ACC112 (cell line): ENCODE measurements at regions not wholly inside any gene's neighbourhood (a gene's known extent, or its start where the extent isn't known, plus 50 kb on each side); places are given as distances from the start of the nearest gene placed in this dataset.

Experiments used
- H2AFZ ChIP-seq: fragments of 200-600 bp; sonication (generic); one replicate; pipeline ENCODE4 v1.6.0; 2017; ENCODE audit warnings: antibody characterized with exemption, low read length; ENCODE audit not compliant: unreplicated experiment
- H3K27ac ChIP-seq: fragments of 200-600 bp; sonication (generic); 2 replicates; pipeline ENCODE4 v1.5.1; 2014; ENCODE audit warnings: low read depth, mild to moderate bottlenecking, antibody characterized with exemption, low read length, moderate library complexity
- H3K27me3 ChIP-seq: fragments of 200-600 bp; sonication (generic); 2 replicates; pipeline ENCODE4 v1.6.1; 2014; ENCODE audit warnings: mild to moderate bottlenecking, antibody characterized with exemption, low read length, moderate library complexity, mixed read lengths; ENCODE audit not compliant: insufficient read depth
- H3K36me3 ChIP-seq: fragments of 200-600 bp; sonication (generic); 2 replicates; pipeline ENCODE4 v1.6.1; 2016; ENCODE audit warnings: mild to moderate bottlenecking, antibody characterized with exemption, low read length, moderate library complexity, mixed read lengths; ENCODE audit not compliant: insufficient read depth
- H3K4me1 ChIP-seq: fragments of 200-600 bp; sonication (generic); one replicate; pipeline ENCODE4 v1.6.1; 2016; ENCODE audit warnings: low read length, mixed read lengths; ENCODE audit not compliant: insufficient read depth, unreplicated experiment, control insufficient read depth
- H3K4me3 ChIP-seq: fragments of 200-600 bp; sonication (generic); 2 replicates; pipeline ENCODE4 v1.5.1; 2014; ENCODE audit warnings: mild to moderate bottlenecking, low read depth, low read length
- H3K79me2 ChIP-seq: fragments of 200-600 bp; sonication (generic); one replicate; pipeline ENCODE4 v1.6.0; 2016; ENCODE audit warnings: low read length; ENCODE audit not compliant: control insufficient read depth, unreplicated experiment, insufficient read depth

DNA sequence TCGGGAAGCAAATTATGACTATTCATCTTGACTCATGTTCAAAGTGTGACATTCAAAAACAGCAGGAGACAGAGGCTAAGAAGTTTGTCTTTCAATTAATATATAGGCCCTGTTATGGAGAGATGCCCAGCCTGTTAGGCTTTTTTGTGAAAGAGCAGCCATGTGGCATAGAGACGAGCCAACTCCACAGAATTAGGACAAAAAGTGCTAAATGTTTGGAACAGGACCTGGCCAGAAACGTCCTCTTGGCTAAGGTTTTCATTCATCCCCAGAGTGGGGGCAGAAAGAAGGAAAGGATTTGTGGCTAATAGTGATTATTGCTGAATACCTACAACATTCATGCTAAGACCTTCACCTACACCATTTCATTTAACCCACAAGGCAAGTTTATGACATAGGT, 324.7 kb upstream of the NPVF start:
- H3K36me3 ChIP-seq = no peaks in the 10 kb centered on the region
- H3K27ac ChIP-seq = no peak overlapping the region
- H3K79me2 ChIP-seq = no peaks in the 10 kb centered on the region
- no peaks in the 10 kb centered on the region for H3K4me1 ChIP-seq
- H3K27me3 ChIP-seq = no peaks in the 10 kb centered on the region
- no peak overlapping the region for H3K4me3 ChIP-seq
- no peak overlapping the region for H2AFZ ChIP-seq

DNA sequence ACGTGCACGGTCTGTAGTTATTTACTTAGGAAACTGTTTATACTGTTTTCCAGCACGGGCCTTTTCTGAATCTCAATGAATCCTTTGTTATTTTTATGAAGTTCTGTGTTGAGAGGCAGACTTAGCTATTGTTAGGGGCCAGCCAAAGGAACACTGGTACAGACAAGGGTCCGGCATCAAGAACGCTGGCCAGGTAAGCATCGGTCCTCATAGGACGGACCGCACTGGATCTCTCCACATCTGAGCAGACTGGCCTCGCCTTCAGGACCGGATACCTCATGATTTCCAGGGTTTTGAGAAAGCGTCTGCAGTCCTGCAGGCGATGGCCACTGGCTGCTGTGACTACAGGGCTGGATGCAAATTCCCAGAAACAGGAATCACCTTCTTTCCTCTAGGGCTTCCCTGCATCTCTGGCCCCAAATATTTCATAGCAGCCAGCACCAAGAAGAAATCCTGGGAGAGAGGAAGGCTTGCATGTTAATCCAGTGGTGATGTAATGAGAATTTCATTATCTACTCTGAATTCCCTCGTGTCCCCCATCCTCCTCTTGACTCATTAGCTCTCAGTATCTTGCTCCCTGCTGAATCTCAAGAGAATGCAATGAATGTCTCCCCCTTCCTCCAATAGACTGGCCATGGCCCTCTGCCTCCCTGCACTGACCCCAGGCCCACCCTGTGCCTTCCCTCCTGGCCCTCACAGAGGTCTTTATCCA, 325.4 kb upstream of the NPVF start:
- Histone ChIP-seq H3K27ac (no peak overlapping the region), H3K79me2 (no peaks in the 10 kb centered on the region), H3K4me1 (no peaks in the 10 kb centered on the region), H3K27me3 (no peaks in the 10 kb centered on the region), H3K4me3 (no peak overlapping the region), H2AFZ (no peak overlapping the region), H3K36me3 (no peaks in the 10 kb centered on the region)

DNA sequence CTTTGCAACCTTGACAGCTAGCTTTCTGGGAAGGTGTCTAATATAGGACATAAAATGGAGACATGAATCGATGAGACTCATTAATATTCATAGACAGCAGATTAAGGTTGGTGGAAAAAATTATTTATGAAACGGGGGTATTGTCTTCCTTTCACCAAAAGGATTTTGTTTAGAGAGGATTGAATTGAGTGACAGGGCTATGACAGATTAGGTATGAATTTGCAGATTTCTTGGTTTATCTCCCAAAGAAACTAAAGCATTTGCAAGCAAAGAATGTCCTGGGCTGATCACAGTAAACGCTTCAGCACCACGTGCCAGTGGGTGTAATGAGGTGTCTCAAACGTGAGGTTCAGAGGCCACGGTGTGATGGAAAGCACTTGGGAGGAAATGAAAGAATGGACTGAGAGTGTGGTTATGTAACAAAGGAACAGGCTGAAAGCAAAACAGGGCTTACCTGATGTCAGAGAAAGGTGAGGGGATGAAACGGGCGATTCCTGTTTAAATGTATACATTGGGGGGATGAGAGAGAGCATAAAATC, 329.2 kb upstream of the NPVF start:
- Histone ChIP-seq H3K27ac (no peak overlapping the region), H3K27me3 (peaks cover 16% of the 10 kb centered on the region; the same call in 1 of the 2 replicates), H3K4me3 (no peak overlapping the region), H3K4me1 (no peaks in the 10 kb centered on the region), H2AFZ (no peak overlapping the region), H3K36me3 (no peaks in the 10 kb centered on the region), H3K79me2 (no peaks in the 10 kb centered on the region)

DNA sequence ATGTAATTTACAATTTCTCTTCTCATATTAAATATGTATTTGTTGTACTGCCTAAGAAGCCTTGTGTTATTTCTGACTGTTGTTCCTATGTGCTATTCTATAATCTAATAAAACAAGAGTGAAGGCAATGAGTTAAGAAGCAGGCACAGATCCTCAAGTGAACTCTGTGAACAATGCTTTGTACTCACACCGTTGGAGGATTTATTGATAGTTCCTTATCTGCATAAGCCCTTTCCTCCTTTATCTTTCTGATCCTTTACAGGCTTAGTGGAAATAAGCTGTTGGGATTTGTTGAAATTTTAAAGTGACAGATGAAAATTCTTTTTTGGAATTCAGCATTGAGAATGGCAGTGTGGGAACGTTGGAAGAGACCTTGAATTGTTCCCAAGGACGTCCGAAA, 329.6 kb upstream of the NPVF start:
- Histone ChIP-seq H2AFZ (no peak overlapping the region), H3K79me2 (no peaks in the 10 kb centered on the region), H3K27ac (no peak overlapping the region), H3K27me3 (peaks cover 16% of the 10 kb centered on the region; the same call in 1 of the 2 replicates), H3K4me3 (no peak overlapping the region), H3K36me3 (no peaks in the 10 kb centered on the region), H3K4me1 (no peaks in the 10 kb centered on the region)

DNA sequence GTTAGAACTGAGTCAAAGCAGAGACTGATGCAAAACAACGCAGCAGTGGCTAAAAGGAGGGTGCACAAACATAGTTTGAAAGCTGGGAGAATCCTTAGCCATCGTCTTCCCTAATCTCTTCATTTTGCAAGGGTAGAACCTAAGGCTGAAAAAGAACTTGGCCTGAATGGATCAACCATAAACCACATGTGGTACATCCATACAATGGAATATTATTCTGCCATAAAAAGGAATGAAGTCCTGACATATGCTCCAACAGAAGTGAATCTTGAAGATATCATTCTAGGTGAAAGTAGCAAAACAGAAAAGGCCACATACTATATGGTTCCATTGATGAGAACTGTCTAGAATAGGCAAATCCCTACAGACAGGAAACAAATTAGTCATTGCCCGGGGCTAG, 330.3 kb upstream of the NPVF start:
- Histone ChIP-seq H2AFZ (no peak overlapping the region), H3K36me3 (no peaks in the 10 kb centered on the region), H3K4me3 (no peak overlapping the region), H3K27ac (no peak overlapping the region), H3K4me1 (no peaks in the 10 kb centered on the region), H3K79me2 (no peaks in the 10 kb centered on the region), H3K27me3 (peaks cover 16% of the 10 kb centered on the region; the same call in 1 of the 2 replicates)

DNA sequence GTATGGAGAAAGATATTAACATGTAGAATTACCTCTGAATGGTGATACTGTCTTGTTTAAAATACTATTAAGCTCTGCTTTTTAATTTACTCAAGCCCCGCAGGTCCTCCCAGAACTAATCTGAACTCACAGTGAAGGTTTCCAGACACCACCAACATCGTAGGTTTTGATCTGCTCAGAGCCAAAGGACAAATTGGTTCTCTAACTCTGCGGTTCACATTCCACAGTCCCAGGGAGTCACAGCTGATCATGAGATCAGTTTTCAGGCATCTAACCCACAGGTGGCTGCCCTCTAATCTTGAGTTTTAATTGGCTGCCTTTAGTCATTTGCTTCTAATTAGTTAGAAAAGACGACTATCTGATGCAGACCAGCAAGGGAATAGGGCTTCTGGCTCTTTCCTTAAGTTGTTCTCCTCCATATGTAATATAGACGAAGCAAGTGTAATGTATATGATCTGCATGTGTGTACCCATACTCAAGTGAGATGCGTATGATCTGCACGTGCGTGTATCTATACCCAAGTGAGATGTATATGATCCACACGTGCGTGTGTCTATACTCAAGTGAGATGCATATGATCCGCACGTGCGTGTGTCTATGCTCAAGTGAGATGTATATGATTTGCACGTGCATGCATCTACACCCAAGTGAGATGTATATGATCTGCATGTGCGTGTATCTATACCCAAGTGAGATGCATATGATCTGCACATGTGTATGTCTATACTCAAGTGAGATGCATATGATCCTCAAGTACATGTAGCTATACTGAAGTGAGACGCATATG, 331.5 kb upstream of the NPVF start:
- H3K4me1 ChIP-seq = no peaks in the 10 kb centered on the region
- no peak overlapping the region for H3K27ac ChIP-seq
- H3K27me3 ChIP-seq = peaks cover 16% of the 10 kb centered on the region; the same call in 1 of the 2 replicates
- H3K36me3 ChIP-seq = no peaks in the 10 kb centered on the region
- H3K79me2 ChIP-seq = no peaks in the 10 kb centered on the region
- H2AFZ ChIP-seq = no peak overlapping the region
- no peak overlapping the region for H3K4me3 ChIP-seq

DNA sequence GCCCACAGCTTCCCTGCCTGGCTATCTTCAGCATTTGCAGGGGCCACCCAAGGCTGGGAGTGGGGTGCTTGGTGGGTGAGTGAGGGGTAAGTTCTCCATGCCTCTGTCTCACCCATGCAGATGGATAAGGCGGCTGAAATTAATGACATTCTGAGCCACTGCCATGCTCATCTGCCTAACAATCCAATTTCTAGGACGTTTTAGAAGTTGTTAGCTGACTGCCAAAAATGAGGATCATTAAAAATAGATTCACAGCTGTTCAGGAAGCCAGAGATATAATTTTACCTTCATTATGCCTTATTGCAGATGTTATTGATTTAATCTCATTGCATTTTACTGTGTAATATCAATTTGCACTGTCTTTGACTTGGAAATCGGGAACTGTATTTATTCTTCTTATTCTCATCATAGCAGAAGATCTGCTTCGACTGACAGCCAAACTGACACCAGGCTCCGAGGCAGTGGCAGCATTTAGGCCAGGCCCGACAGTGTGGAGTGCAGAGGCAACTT, 334.4 kb upstream of the NPVF start:
- peaks cover 16% of the 10 kb centered on the region; the same call in 1 of the 2 replicates for H3K27me3 ChIP-seq
- no peaks in the 10 kb centered on the region for H3K4me1 ChIP-seq
- no peaks in the 10 kb centered on the region for H3K36me3 ChIP-seq
- no peak overlapping the region for H3K4me3 ChIP-seq
- no peak overlapping the region for H3K27ac ChIP-seq
- no peaks in the 10 kb centered on the region for H3K79me2 ChIP-seq
- no peak overlapping the region for H2AFZ ChIP-seq

DNA sequence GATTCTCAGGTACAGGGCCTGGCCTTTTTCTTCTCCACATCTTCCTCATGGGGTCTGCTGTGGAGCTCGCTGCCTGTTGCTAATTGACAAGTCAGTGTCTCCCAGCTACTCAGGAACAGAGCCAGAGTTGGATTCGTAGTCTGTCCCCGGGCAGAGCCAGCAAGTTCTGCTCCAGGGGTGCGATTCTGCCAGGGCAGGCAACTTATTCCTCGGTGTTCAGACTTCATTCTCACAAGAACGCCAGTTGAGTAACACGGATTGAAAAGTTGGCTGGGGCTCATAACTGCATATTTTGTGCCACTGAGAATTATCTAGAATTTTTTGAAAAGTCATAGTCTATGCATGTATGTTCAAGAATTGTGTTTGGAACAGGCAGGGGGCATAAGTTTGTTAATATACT, 336.7 kb upstream of the NPVF start:
- H3K4me3 ChIP-seq = no peak overlapping the region
- H3K27ac ChIP-seq = no peak overlapping the region
- no peak overlapping the region for H2AFZ ChIP-seq
- H3K79me2 ChIP-seq = no peaks in the 10 kb centered on the region
- H3K27me3 ChIP-seq = peaks cover 9% of the 10 kb centered on the region; the same call in 1 of the 2 replicates
- H3K36me3 ChIP-seq = no peaks in the 10 kb centered on the region
- H3K4me1 ChIP-seq = no peaks in the 10 kb centered on the region

DNA sequence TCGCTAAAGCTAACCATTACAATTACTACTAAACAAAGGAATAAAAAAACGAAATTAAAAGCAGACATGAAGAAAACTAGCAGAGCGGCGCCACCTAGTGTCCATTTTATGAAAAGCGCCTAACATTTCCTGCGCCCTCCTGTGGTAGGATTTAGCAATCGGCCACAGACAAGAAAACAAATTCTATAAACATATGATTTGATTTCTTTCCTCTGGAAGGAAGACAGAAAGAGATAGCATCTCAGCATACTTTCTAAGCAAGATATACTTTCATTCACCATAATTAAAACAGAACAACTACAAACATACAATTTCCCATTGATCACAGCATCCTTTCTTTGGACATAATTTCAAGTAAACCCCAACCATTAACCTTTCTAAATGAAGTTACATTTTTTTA, 337.7 kb upstream of the NPVF start:
- Histone ChIP-seq H3K4me3 (no peak overlapping the region), H2AFZ (no peak overlapping the region), H3K27me3 (peaks cover 7% of the 10 kb centered on the region; the same call in 1 of the 2 replicates), H3K79me2 (no peaks in the 10 kb centered on the region), H3K27ac (no peak overlapping the region), H3K36me3 (no peaks in the 10 kb centered on the region), H3K4me1 (no peaks in the 10 kb centered on the region)

DNA sequence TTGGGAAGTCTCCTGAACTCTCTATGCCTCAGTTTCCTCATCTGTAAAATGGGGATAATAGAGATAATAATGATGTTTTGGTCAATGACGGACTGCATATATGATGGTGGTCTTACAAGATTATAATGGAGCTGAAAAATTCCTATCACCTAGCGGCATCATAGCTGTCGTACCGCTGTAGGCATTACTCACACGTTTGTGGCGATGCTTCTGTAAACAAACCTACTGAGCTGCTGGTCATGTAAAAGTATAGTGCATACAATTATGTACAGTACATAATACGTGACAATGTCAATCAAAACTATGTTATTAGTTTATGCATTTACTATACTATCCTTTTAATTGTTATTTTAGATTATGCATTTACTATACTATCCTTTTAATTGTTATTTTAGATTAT, 339.1 kb upstream of the NPVF start:
- no peak overlapping the region for H3K27ac ChIP-seq
- H2AFZ ChIP-seq = no peak overlapping the region
- H3K27me3 ChIP-seq = no peaks in the 10 kb centered on the region
- H3K36me3 ChIP-seq = no peaks in the 10 kb centered on the region
- no peak overlapping the region for H3K4me3 ChIP-seq
- H3K4me1 ChIP-seq = no peaks in the 10 kb centered on the region
- H3K79me2 ChIP-seq = no peaks in the 10 kb centered on the region
